GM19238 (cell line): ENCODE measurements at regions not wholly inside any gene's neighbourhood (a gene's known extent, or its start where the extent isn't known, plus 50 kb on each side); places are given as distances from the start of the nearest gene placed in this dataset.

Experiments used
- DNase-seq: peaks from one replicate; pipeline ENCODE4 v3.0.0; 2011; ENCODE audit warnings: low spot score; ENCODE audit not compliant: insufficient read length

DNA sequence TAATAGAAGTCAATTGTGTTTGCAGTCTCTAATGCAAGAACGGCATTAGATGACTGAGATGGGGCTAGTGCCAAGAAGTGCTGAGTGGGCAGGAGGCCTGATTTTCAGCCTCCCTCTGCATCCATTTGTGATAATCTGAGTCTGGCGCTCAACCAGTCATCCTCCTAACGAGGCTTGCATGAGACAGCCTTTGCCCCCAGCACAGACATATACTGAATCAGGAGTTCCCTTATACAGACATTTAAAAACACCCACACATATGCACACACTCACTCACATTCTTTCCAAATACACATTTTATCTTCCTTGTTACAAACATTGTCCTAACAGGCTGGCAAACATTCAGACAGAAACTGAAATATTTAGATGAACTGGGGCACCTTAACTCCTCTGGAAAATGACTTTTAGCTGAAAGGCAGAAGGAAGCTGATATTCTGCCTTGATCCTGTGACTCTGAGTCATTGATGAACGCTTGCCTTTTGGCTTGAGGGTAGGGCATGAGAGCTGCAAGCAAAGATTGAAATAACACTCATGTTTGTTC, 562.3 kb downstream of the DHX35 start:
- no peak for DNase-seq

- DNase-seq: no peak
Observed at GRCh38 chr20:39523405-39523804, 561.3 kb downstream of the DHX35 start.

- DNase-seq: no peak
Observed at GRCh38 chr20:39518654-39519053, 556.5 kb downstream of the DHX35 start.

- DNase-seq: no peak
Observed at GRCh38 chr20:39516964-39517363, 554.8 kb downstream of the DHX35 start.

- DNase-seq: no peak
Observed at GRCh38 chr20:39504710-39505094, 542.6 kb downstream of the DHX35 start.

DNA sequence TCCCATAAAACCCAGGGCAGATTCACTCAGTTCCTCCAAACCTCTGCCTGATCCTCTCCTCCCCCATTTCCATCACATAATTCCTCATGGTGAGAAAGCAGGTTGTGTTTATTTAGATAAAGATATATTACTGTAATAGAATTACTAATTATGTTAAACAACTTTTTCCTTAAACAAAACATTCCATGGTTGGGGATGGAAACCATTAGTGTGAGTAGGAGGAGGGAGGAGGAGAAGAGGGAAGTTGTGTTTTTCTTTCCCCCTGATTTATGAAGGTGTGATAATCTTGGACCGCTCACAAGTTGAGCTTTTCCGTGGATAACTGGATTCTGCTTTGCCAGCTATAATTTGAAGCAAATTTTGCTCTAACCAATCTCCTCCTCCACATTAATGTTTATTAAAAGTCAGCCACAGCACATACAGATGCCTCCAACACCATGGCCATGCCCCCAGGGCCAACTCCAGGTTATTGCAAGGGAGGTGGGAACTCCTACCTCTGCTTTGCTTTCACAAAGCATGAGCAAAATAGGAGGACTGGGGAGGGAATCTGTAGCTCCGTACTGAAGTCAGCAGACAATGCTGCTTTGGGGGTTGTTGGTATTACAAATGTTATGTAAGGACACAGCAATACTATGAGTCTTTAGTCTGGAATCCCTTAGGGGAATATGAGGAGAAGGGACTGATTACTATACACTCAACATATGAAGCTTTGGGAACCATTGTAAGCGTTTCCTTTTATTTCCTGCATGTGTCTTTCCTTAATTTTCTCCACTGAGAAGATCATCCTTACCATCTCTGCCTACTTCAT, 542.0 kb downstream of the DHX35 start:
- no peak for DNase-seq

DNA sequence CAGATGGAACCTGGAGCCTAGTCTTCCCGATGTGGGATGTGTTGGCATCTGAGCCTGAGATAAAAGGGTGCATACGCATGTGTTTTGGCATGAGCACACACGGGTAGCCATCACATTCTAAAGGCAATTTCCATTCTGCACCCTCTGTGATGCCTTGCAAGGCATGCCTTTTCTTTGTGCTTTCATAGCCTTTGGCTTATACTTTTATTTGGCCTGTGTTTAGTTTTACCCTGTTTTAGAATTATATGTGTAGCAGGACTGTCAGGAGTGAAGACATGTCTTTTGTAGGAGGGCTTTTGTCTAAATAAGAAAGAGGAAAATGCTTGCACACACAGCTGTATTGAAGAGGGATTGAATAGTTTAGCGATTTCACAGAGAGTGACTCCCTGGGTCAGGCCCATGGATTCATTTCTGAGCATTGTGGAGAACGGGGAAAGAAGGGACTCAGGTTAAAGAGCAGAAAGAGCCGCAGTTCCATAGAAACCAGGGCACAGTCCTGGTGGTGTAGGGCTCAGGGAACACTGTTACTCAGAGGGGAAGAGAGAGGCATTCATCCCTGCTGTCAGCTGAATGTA, 530.2 kb downstream of the DHX35 start:
- DNase-seq: no peak

GRCh38 chr20:39491711-39492110, 529.6 kb downstream of the DHX35 start:
- DNase-seq: no peak

DNA sequence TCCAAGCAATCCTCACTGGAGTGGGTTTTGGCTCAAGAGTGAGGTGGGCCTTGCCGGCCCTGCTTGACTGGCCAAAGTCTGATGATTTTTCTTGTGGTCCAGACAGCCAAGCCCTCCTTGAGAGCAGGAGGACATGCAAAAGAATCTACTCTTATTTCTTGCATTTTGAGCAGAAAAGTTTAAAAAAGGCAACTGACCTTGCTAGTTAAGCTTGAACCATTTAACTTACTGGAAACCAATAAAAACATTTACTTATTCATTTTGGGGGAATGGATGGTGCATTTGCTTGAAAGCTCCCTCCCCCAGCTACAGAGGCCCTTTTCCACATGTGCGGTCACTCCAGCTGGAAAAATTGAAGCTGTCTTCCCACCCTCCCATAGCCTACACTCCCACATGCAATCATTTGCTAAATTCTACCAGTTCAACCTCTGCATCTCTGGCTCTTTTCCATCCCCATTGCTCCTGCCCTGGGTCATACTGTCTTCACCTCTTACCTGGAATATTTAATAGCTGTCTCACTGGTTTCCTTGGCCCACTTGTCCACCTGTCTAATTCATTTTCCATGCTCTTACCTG, 527.9 kb downstream of the DHX35 start:
- no peak for DNase-seq

- no peak for DNase-seq
Observed at GRCh38 chr20:39480276-39481043, 518.3 kb downstream of the DHX35 start.

DNA sequence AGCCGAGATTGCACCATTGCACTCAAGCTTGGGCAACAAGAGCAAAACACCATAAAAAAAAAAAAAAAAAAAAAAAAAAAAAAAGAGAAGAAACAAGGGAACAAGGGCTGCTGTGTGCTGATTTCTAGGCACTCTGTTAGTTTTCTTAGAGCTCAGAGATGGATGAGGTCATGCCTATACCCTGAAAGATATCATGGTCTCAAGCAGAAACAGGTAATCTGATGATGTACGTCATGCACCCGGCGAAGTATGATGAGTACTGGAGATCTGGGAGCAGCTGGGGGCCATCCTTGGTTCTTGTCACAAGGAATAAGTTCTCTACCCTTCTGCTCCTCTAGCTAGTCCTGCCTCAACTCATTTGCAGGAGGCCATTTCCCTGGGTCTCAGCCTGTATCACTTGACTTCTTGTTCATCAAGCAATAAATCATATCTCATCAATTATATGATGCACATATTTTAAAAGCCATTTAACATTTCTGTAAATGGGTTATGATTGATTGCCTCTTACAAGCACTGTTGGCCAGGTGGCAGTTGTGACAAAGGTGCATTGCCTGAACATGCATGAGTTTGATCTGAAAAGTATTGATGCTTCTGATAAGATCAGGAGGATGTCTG, 517.2 kb downstream of the DHX35 start:
- no peak for DNase-seq

- no peak for DNase-seq
Observed at GRCh38 chr20:39474879-39475278, 512.7 kb downstream of the DHX35 start.

DNA sequence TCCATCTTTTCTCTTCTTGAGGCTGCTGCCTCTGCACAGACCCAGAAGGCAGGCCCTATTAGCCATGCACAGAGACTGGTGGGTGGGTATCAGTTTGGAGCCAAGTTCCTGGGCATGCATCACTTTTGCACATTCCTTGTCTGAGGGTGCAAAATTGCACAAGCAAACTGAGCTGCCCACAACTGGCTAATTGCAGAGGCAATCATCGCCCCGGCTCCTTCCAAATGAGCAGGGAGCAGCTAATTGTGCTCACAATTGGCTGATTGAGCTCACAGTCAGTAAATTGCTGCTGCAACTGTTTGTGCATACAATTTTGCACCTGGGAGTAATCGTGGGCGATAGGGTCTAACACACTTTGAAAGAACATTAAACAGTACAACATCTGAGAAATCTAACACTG, 511.4 kb downstream of the DHX35 start:
- no peak for DNase-seq

DNA sequence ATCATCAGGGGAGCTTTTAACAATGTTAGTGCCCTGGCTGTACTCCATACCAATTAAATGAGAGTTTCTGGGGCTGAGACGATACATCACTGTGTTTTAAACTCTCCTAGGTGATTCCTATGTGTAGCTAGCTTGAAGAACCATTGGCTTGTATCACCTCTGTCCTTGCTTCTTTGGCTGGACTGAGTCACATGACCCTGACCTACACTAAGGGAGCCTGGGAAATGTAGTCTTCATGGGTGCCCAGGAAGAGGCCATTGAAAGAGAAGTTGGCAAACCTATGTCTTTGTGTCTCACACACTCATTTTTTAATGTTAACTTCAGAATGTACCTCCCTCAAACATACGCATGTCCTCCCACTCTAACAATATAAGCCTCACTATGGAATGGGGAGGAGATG, 506.6 kb downstream of the DHX35 start:
- DNase-seq: no peak

GRCh38 chr20:39464238-39464637, 502.1 kb downstream of the DHX35 start:
- no peak for DNase-seq

GRCh38 chr20:39462416-39462945, 500.3 kb downstream of the DHX35 start:
- DNase-seq: no peak

DNA sequence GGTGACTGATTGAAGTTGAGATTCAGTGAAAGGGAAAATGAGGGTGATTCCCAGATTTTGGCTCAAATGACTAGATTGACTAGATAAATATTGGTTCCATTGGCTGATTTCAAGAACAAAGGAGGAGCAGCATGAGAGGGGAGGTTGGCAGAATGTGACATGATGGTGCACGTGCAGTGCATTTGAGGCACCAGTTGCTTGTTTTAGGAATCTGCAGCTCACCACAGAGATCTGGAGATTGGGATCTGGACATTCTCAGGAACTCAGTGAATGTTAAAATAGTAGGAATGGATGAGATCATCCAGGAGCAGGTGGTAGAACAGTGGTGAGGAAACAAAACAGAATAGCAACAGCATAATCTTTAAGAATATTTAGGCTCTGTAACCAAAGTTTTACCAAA, 496.3 kb downstream of the DHX35 start:
- DNase-seq: no peak

- DNase-seq: no peak
Observed at GRCh38 chr20:39453890-39454289, 491.7 kb downstream of the DHX35 start.

DNA sequence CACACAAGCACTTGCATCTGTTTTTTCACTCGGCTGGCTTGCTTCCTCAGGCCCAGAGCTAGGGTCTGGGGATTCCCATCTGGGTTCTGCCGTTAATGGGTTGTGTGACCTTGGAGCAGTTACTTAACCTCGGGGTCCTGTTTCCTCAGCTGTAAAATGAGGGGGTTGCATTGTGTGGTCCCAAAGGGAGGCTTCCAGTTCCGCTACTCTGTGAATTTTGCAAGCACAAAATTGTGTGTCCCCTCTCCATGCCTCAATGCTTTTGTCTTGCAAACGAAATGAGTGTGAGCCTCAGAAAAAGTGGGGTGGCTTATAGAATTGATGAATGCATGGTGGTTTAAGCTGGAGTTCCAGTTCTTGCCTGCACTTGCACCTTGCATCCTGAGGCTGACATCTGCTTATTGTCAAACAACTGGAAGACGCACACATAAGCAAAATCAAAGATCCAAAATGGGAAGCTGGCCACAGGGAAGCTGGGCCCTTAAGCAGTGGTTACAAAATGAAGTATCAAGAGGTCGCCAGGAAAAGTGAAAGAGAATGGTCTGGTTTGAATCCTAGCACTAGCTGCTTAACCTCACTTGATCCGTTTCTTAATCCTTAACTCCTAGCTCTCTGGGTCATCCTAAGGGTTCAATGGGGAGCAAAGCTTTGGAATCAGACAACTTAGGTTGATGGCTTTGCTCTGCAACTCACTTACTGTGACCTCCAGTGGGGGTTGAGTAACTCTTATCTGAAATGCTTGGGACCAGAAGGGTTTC, 490.6 kb downstream of the DHX35 start:
- DNase-seq: no peak

DNA sequence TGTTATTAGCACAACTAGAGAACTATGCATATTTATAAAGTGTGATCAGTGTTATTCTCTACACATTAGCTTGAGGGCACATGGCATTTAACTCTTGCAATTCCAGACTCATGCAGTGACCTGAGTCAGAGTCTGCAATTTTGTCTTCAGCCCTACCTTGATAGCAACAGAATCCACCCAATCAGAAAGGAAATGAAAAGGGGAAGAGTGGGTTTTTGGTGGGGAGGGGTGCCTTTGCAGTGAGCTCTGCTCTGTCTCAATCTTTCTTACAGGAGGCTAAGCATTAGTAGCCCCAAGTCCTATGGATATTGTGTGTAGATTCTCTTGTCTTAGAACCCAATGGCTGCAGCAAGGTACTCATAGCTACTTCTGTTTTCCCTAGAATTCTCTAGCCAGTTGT, 489.2 kb downstream of the DHX35 start:
- no peak for DNase-seq
